GM21619 (cell line): ENCODE measurements at regions not wholly inside any gene's neighbourhood (a gene's known extent, or its start where the extent isn't known, plus 50 kb on each side); places are given as distances from the start of the nearest gene placed in this dataset.

Source experiments
- ATAC-seq: cut with Tn5 transposase; IDR thresholded peaks from one replicate; pipeline ENCODE4 v1.9.1; 2021; ENCODE audit not compliant: unreplicated experiment

DNA sequence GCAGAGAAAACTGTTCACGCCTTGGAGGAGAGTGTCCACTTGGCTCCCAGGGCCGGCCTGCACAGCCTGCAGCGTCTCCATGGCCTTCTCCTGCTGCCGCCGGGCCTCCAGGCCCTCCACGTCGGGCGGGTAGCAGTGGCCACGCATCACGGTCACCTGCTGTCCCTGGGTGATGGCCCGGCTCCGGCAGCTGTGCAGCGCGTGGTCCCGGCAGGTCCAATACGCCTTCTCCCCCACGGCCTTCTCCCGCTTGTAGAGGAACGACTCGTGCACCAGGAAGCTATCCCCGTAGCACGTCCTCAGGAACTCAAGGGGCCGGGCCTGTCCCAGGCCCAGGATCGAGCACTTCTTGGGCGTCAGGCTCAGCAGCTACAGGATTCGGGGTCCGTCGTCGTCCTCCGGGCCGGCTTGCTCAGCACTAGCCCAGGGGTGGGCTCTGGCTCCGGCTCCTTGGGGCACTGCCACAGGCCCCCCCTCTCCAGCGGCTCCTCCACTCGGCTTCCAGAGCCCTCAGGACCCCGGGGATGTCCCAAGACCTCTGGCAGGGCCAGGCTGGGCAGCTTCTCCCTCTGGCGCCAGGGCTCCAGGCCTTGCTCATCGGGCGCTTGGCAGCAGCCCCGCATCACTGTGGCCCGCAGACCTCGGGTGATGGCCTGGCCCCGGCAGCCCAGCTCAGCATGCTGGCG is 83.6 kb upstream of the FXR1 start:
- no peak for ATAC-seq

GRCh38 chr3:180829409-180830405 is 82.8 kb upstream of the FXR1 start:
- no peak for ATAC-seq

- ATAC-seq = no peak
These were observed 77.0 kb upstream of the FXR1 start for GRCh38 chr3:180835501-180835900.

- ATAC-seq = no peak
These were observed 75.7 kb upstream of the FXR1 start for GRCh38 chr3:180836766-180837165.

DNA sequence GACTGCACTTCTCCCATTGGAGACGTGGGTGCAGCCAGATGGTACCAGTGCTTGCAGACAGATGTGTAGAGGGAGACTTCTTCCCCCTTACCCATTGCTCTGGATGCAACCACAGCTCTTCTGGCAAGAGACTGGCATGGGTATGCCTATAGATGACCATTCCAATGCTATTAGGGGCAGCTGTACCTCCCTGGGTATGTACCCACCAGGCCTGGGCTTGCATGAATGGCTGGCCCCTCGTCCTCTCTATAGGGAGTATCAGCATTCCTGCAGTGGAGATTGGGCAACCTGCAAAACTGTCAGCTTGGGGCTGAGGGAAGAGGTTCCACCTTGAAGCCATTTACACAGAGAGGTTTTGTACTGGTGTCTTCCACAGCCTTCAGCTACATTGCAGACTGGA is 57.6 kb upstream of the FXR1 start:
- no peak for ATAC-seq

DNA sequence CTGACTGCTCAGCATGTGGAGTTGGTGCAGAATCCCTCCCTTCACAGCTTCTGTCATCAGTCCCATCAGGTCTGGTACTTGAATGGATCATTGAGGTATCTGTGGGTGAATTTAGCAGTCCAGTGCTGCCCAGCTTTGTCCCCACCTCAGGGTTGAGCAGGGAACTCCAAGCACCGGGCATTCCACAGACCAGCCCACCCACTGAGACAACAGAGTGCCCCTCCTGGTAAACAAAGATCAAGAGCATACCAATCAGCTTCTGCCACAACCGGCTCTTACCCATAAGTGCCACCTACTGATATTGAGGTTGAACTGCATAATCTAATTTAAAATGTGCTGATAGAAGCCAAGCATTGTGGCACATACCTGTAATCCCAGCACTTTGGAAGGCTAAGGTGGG is 57.1 kb upstream of the FXR1 start:
- peak; percentile 76 for ATAC-seq

DNA sequence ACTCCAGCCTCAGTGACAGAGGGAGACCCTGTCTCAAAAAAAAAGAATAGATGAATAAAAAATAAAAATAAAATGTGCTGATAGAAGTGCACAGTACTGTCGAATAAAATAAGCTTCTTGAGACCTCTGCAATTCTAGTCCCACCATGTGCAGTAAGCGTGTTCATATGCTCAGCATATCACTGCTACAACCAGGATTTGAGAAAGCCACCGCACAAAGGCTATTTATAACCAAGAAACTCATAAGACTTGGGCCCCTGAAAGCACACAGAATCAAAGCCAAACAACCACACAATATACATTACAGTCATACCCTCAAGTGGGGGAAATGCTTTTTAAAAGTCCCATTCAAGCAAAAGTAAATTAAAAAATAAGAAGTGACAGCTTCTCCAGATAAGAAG is 56.5 kb upstream of the FXR1 start:
- ATAC-seq = no peak

GRCh38 chr3:180860180-180860858 is 52.2 kb upstream of the FXR1 start:
- ATAC-seq = no peak
